CD4-positive, CD25-positive, alpha-beta regulatory T cell (primary cell): ENCODE measurements at regions not wholly inside any gene's neighbourhood (a gene's known extent, or its start where the extent isn't known, plus 50 kb on each side); places are given as distances from the start of the nearest gene placed in this dataset.

Experiments
- ATAC-seq, 2 donors: fragments of 150-1000 bp; cut with Tn5 transposase; one replicate each; pipeline ENCODE4 v1.10.0; 2021; ENCODE audit warnings: low read depth in 2 of 2, moderate number of reproducible peaks in 2 of 2, moderate library complexity in 1 of 2
- DNase-seq, 3 donors: peaks; one replicate each; pipeline versions ENCODE4 v3.0.0 to v3.0.0-alpha.2; 2012 to 2022; ENCODE audit warnings: mixed read lengths in 1 of 3
- H3K27ac ChIP-seq: one replicate; pipeline ENCODE4 v1.7.0; 2013; ENCODE audit warnings: mild to moderate bottlenecking, low read length; ENCODE audit not compliant: insufficient read depth, poor library complexity, severe bottlenecking
- H3K27me3 ChIP-seq: one replicate; pipeline ENCODE4 v1.7.0; 2013; ENCODE audit warnings: low read length; ENCODE audit not compliant: control insufficient read depth, insufficient read depth
- H3K36me3 ChIP-seq: one replicate; pipeline ENCODE4 v1.7.0; 2013; ENCODE audit warnings: mild to moderate bottlenecking, low read length, moderate library complexity; ENCODE audit not compliant: control insufficient read depth, insufficient read depth
- H3K4me1 ChIP-seq: 2 replicates; pipeline ENCODE4 v1.7.0; 2013; ENCODE audit warnings: mild to moderate bottlenecking, low read length; ENCODE audit not compliant: insufficient read depth, control insufficient read depth, poor library complexity, severe bottlenecking
- H3K4me3 ChIP-seq: one replicate; pipeline ENCODE4 v1.7.0; 2013; ENCODE audit warnings: low read depth, mild to moderate bottlenecking, low read length, moderate library complexity
- H3K9me3 ChIP-seq, 2 experiments: 1 replicate in 1 of 2; 2 replicates in 1 of 2; pipeline ENCODE4 v1.7.0; 2013; ENCODE audit warnings: low read length in 2 of 2, mild to moderate bottlenecking in 1 of 2, moderate library complexity in 1 of 2; ENCODE audit not compliant: control insufficient read depth in 2 of 2
- H3K27ac Mint-ChIP-seq, 3 donors: one replicate each; pipeline ENCODE4 v1.8.0; 2020 to 2022; ENCODE audit warnings: mild to moderate bottlenecking in 3 of 3, mixed read lengths in 3 of 3, moderate library complexity in 2 of 3
- H3K27me3 Mint-ChIP-seq: one replicate; pipeline ENCODE4 v1.8.0; 2022; ENCODE audit warnings: mild to moderate bottlenecking, mixed read lengths
- H3K36me3 Mint-ChIP-seq: one replicate; pipeline ENCODE4 v1.8.0; 2020; ENCODE audit warnings: mixed read lengths
- H3K4me1 Mint-ChIP-seq, 4 donors: one replicate each; pipeline ENCODE4 v1.8.0; 2020 to 2022; ENCODE audit warnings: mixed read lengths in 4 of 4, mild to moderate bottlenecking in 1 of 4
- H3K4me3 Mint-ChIP-seq, 4 donors: one replicate each; pipeline ENCODE4 v1.8.0; 2020 to 2022; ENCODE audit warnings: mild to moderate bottlenecking in 4 of 4, mixed read lengths in 4 of 4, moderate library complexity in 3 of 4
- H3K9me3 Mint-ChIP-seq, 7 donors: one replicate each; pipeline ENCODE4 v1.8.0; 2020 to 2022; ENCODE audit warnings: mixed read lengths in 7 of 7, mild to moderate bottlenecking in 3 of 7, moderate library complexity in 2 of 7

- no peak for DNase-seq
- peaks cover 0 to 4% (median 0%) of the 10 kb centered on the region in 7 donors for H3K9me3 Mint-ChIP-seq
- H3K36me3 Mint-ChIP-seq = no peaks in the 10 kb centered on the region
- H3K27me3 Mint-ChIP-seq = no peaks in the 10 kb centered on the region
- Histone ChIP-seq H3K27ac (no peak overlapping the region), H3K27me3 (no peaks in the 10 kb centered on the region), H3K9me3 (no peaks in the 10 kb centered on the region), H3K36me3 (no peaks in the 10 kb centered on the region), H3K4me3 (no peak overlapping the region), H3K4me1 (no peaks in the 10 kb centered on the region)
- no peak for ATAC-seq
- no peak overlapping the region for H3K4me3 Mint-ChIP-seq
- no peaks in the 10 kb centered on the region for H3K4me1 Mint-ChIP-seq
- no peak overlapping the region for H3K27ac Mint-ChIP-seq
Measured at GRCh38 chr17:12388226-12388625, 277.5 kb upstream of the MYOCD start.

GRCh38 chr17:12389421-12389820 is 276.3 kb upstream of the MYOCD start:
- Mint-ChIP-seq H3K4me1 (no peaks in the 10 kb centered on the region), H3K27ac (no peak overlapping the region), H3K36me3 (no peaks in the 10 kb centered on the region), H3K9me3 (peaks cover 0 to 7% (median 0%) of the 10 kb centered on the region in 7 donors), H3K4me3 (no peak overlapping the region), H3K27me3 (no peaks in the 10 kb centered on the region)
- H3K4me3 ChIP-seq = no peak overlapping the region
- no peak for DNase-seq
- no peaks in the 10 kb centered on the region for H3K4me1 ChIP-seq
- no peak for ATAC-seq
- H3K27ac ChIP-seq = no peak overlapping the region
- no peaks in the 10 kb centered on the region for H3K9me3 ChIP-seq
- no peaks in the 10 kb centered on the region for H3K27me3 ChIP-seq
- no peaks in the 10 kb centered on the region for H3K36me3 ChIP-seq

- Mint-ChIP-seq H3K27me3 (no peaks in the 10 kb centered on the region), H3K4me3 (no peak overlapping the region), H3K27ac (no peak overlapping the region), H3K36me3 (no peaks in the 10 kb centered on the region), H3K9me3 (peaks cover 0 to 9% (median 0%) of the 10 kb centered on the region in 7 donors), H3K4me1 (no peaks in the 10 kb centered on the region)
- Histone ChIP-seq H3K27ac (no peak overlapping the region), H3K36me3 (no peaks in the 10 kb centered on the region), H3K4me3 (no peak overlapping the region), H3K4me1 (no peaks in the 10 kb centered on the region), H3K27me3 (no peaks in the 10 kb centered on the region), H3K9me3 (no peaks in the 10 kb centered on the region)
- DNase-seq (no peak), ATAC-seq (no peak)
Measured at GRCh38 chr17:12390631-12391030, 275.1 kb upstream of the MYOCD start.

- H3K4me1 Mint-ChIP-seq = no peaks in the 10 kb centered on the region
Measured at GRCh38 chr17:12391468-12391867, 274.2 kb upstream of the MYOCD start.

GRCh38 chr17:12395733-12396354 is 269.8 kb upstream of the MYOCD start:
- H3K9me3 Mint-ChIP-seq = peaks cover 0 to 9% (median 6%) of the 10 kb centered on the region in 7 donors
- Histone ChIP-seq H3K27ac (no peak overlapping the region), H3K4me3 (no peak overlapping the region), H3K4me1 (no peaks in the 10 kb centered on the region), H3K36me3 (no peaks in the 10 kb centered on the region), H3K27me3 (no peaks in the 10 kb centered on the region), H3K9me3 (no peaks in the 10 kb centered on the region)
- no peak overlapping the region for H3K27ac Mint-ChIP-seq
- no peaks in the 10 kb centered on the region for H3K4me1 Mint-ChIP-seq
- DNase-seq = no peak
- H3K27me3 Mint-ChIP-seq = no peaks in the 10 kb centered on the region
- H3K36me3 Mint-ChIP-seq = no peaks in the 10 kb centered on the region
- ATAC-seq = no peak
- no peak overlapping the region for H3K4me3 Mint-ChIP-seq

More at GRCh38 chr17:12391468-12391867, 274.2 kb upstream of the MYOCD start:
- Histone ChIP-seq H3K4me1 (no peaks in the 10 kb centered on the region), H3K4me3 (no peak overlapping the region), H3K9me3 (no peaks in the 10 kb centered on the region), H3K27ac (no peak overlapping the region), H3K27me3 (no peaks in the 10 kb centered on the region), H3K36me3 (no peaks in the 10 kb centered on the region)
- Mint-ChIP-seq H3K27ac (no peak overlapping the region), H3K27me3 (no peaks in the 10 kb centered on the region), H3K9me3 (peaks cover 0 to 9% (median 2%) of the 10 kb centered on the region in 7 donors), H3K4me3 (no peak overlapping the region), H3K36me3 (no peaks in the 10 kb centered on the region)
- DNase-seq (no peak), ATAC-seq (no peak)

- DNase-seq (no peak), ATAC-seq (no peak)
- H3K27ac ChIP-seq = no peak overlapping the region
- Mint-ChIP-seq H3K27me3 (no peaks in the 10 kb centered on the region), H3K4me1 (no peaks in the 10 kb centered on the region), H3K27ac (no peak overlapping the region), H3K9me3 (peaks cover 0 to 6% (median 6%) of the 10 kb centered on the region in 7 donors), H3K36me3 (no peaks in the 10 kb centered on the region), H3K4me3 (no peak overlapping the region)
- no peaks in the 10 kb centered on the region for H3K4me1 ChIP-seq
- no peaks in the 10 kb centered on the region for H3K9me3 ChIP-seq
- no peaks in the 10 kb centered on the region for H3K27me3 ChIP-seq
- H3K4me3 ChIP-seq = no peak overlapping the region
- no peaks in the 10 kb centered on the region for H3K36me3 ChIP-seq
Measured at GRCh38 chr17:12398441-12399051, 267.1 kb upstream of the MYOCD start.

GRCh38 chr17:12402963-12403622 is 262.6 kb upstream of the MYOCD start:
- H3K27ac Mint-ChIP-seq = no peak overlapping the region
- Histone ChIP-seq H3K36me3 (no peaks in the 10 kb centered on the region), H3K27ac (no peak overlapping the region), H3K9me3 (no peaks in the 10 kb centered on the region), H3K4me3 (no peak overlapping the region), H3K27me3 (no peaks in the 10 kb centered on the region), H3K4me1 (no peaks in the 10 kb centered on the region)
- DNase-seq (no peak), ATAC-seq (no peak)
- H3K36me3 Mint-ChIP-seq = no peaks in the 10 kb centered on the region
- peaks cover 0 to 4% (median 1%) of the 10 kb centered on the region in 7 donors for H3K9me3 Mint-ChIP-seq
- no peaks in the 10 kb centered on the region for H3K27me3 Mint-ChIP-seq
- H3K4me1 Mint-ChIP-seq = no peaks in the 10 kb centered on the region
- no peak overlapping the region for H3K4me3 Mint-ChIP-seq
